ENCODE measurements at regions not wholly inside any gene's neighbourhood (a gene's known extent, or its start where the extent isn't known, plus 50 kb on each side); places are given as distances from the start of the nearest gene placed in this dataset.

- no peaks in the 10 kb centered on the region for H3K36me3 ChIP-seq
- H3K9me3 ChIP-seq, result no peaks in the 10 kb centered on the region
- H3K4me3 ChIP-seq, result no peak overlapping the region
- no peaks in the 10 kb centered on the region for H3K4me1 ChIP-seq
- no peaks in the 10 kb centered on the region for H3K27me3 ChIP-seq (replicated peaks in 1 of 7)
- intact Hi-C loops (cut with DNase I; ENCODE audit: low total_unique reads), result no loop called here
- H3K27ac ChIP-seq, result no peak overlapping the region
- TF ChIP-seq CTCF (IDR thresholded peaks at IDR 0.05 in 8 of 11, conservative IDR thresholded peaks at IDR 0.05 in 3 of 11) (no peak), POLR2AphosphoS5 (IDR thresholded peaks at IDR 0.05) (no peak), POLR2A (IDR thresholded peaks at IDR 0.05) (no peak)
- 48 to 64% (median 55%) methylated on average over 2 of the region's 2 CpGs for WGBS, 5 donors
- DNase-seq, result no peak
Measured at GRCh38 chr1:79437540-79437939, 431.0 kb upstream of the ADGRL4 start.

- DNase-seq, result no peak
- H3K4me3 ChIP-seq, result no peak overlapping the region
- no peaks in the 10 kb centered on the region for H3K9me3 ChIP-seq
- TF ChIP-seq CTCF (IDR thresholded peaks at IDR 0.05 in 8 of 11, conservative IDR thresholded peaks at IDR 0.05 in 3 of 11) (no peak), POLR2A (IDR thresholded peaks at IDR 0.05) (no peak), POLR2AphosphoS5 (IDR thresholded peaks at IDR 0.05) (no peak)
- WGBS, 5 donors, result 42 to 68% (median 56%) methylated on average over 2 of the region's 2 CpGs
- no peak overlapping the region for H3K27ac ChIP-seq
- H3K27me3 ChIP-seq (replicated peaks in 1 of 7), result no peaks in the 10 kb centered on the region
- intact Hi-C loops (cut with DNase I; ENCODE audit: low total_unique reads), result no loop called here
- no peaks in the 10 kb centered on the region for H3K36me3 ChIP-seq
- H3K4me1 ChIP-seq, result no peaks in the 10 kb centered on the region
Measured at GRCh38 chr1:79431340-79431739, 424.8 kb upstream of the ADGRL4 start.

- Histone ChIP-seq H3K9me3 (no peaks in the 10 kb centered on the region), H3K36me3 (no peaks in the 10 kb centered on the region), H3K27me3 (replicated peaks in 1 of 7) (no peaks in the 10 kb centered on the region), H3K4me3 (no peak overlapping the region), H3K27ac (no peak overlapping the region), H3K4me1 (no peaks in the 10 kb centered on the region)
- WGBS, 5 donors, result 86 to 95% (median 88%) methylated on average over 10 to 11 of the region's 11 CpGs
- TF ChIP-seq POLR2AphosphoS5 (IDR thresholded peaks at IDR 0.05) (no peak), CTCF (IDR thresholded peaks at IDR 0.05 in 8 of 11, conservative IDR thresholded peaks at IDR 0.05 in 3 of 11) (no peak), POLR2A (IDR thresholded peaks at IDR 0.05) (no peak)
- DNase-seq, result no peak
- intact Hi-C loops (cut with DNase I; ENCODE audit: low total_unique reads), result no loop called here
Measured at GRCh38 chr1:79430437-79430836, 423.9 kb upstream of the ADGRL4 start.

GRCh38 chr1:79422726-79423125, 416.2 kb upstream of the ADGRL4 start:
- H3K4me3 ChIP-seq, result no peak overlapping the region
- H3K4me1 ChIP-seq, result no peaks in the 10 kb centered on the region
- no peak for DNase-seq
- no peaks in the 10 kb centered on the region for H3K27me3 ChIP-seq (replicated peaks in 1 of 7)
- intact Hi-C loops (cut with DNase I; ENCODE audit: low total_unique reads), result no loop called here
- 80 to 86% (median 84%) methylated on average over 2 of the region's 2 CpGs for WGBS, 5 donors
- no peak for TF ChIP-seq CTCF (IDR thresholded peaks at IDR 0.05 in 8 of 11, conservative IDR thresholded peaks at IDR 0.05 in 3 of 11)
- TF ChIP-seq POLR2A (IDR thresholded peaks at IDR 0.05), result no peak
- TF ChIP-seq POLR2AphosphoS5 (IDR thresholded peaks at IDR 0.05), result no peak
- peaks cover 0 to 4% (median 0%) of the 10 kb centered on the region in 8 donors for H3K9me3 ChIP-seq
- no peaks in the 10 kb centered on the region for H3K36me3 ChIP-seq
- no peak overlapping the region for H3K27ac ChIP-seq
